GM23338 (cell line): ENCODE measurements at regions not wholly inside any gene's neighbourhood (a gene's known extent, or its start where the extent isn't known, plus 50 kb on each side); places are given as distances from the start of the nearest gene placed in this dataset.

Experiments used
- CREB1 ChIP-seq: fragments of 250-450 bp; sonication (Bioruptor Pico); IDR thresholded peaks from 2 replicates; pipeline ENCODE4 v1.5.0; 2020; ENCODE audit warnings: low read depth, mild to moderate bottlenecking, moderate library complexity
- CTCF ChIP-seq, 2 experiments: fragments of 200-600 bp in 1 of 2; sonication (generic) in 1 of 2; conservative IDR thresholded peaks; 2 replicates each; pipeline versions ENCODE4 v1.5.1 to v1.6.1; 2016 to 2017; ENCODE audit warnings: antibody characterized with exemption in 2 of 2, low read depth in 2 of 2, mild to moderate bottlenecking in 2 of 2, moderate library complexity in 1 of 2
- ETS1 ChIP-seq: IDR thresholded peaks from 2 replicates; pipeline ENCODE4 v1.6.1; 2016; ENCODE audit warnings: antibody characterized with exemption
- EZH2 ChIP-seq: fragments of 200-600 bp; sonication (generic); IDR thresholded peaks from one replicate; pipeline ENCODE4 v1.8.0; 2017; ENCODE audit warnings: antibody characterized with exemption, mild to moderate bottlenecking, low read depth; ENCODE audit not compliant: unreplicated experiment
- EZH2phosphoT487 ChIP-seq: fragments of 200-600 bp; sonication (generic); IDR thresholded peaks from one replicate; pipeline ENCODE4 v1.8.1; 2018; ENCODE audit warnings: antibody characterized with exemption; ENCODE audit not compliant: unreplicated experiment
- JUNB ChIP-seq: IDR thresholded peaks from one replicate; pipeline ENCODE4 v1.6.1; 2016; ENCODE audit warnings: antibody characterized with exemption; ENCODE audit not compliant: unreplicated experiment
- NANOG ChIP-seq: IDR thresholded peaks from 2 replicates; pipeline ENCODE4 v1.6.1; 2016; ENCODE audit warnings: antibody characterized with exemption, borderline replicate concordance
- POLR2AphosphoS5 ChIP-seq: IDR thresholded peaks from 2 replicates; pipeline ENCODE4 v1.6.1; 2016; ENCODE audit warnings: antibody characterized with exemption, low read depth
- REST ChIP-seq: IDR thresholded peaks from one replicate; pipeline ENCODE4 v1.6.1; 2018; ENCODE audit warnings: antibody characterized with exemption; ENCODE audit not compliant: unreplicated experiment
- STAT1 ChIP-seq: IDR thresholded peaks from one replicate; pipeline ENCODE4 v1.6.1; 2016; ENCODE audit warnings: antibody characterized with exemption; ENCODE audit not compliant: unreplicated experiment
- ZNF331 ChIP-seq: fragments of 250-450 bp; sonication (Bioruptor Pico); IDR thresholded peaks from 2 replicates; pipeline ENCODE4 v1.5.0; 2020; ENCODE audit warnings: low read depth, mild to moderate bottlenecking, moderate library complexity
- ZNF462 ChIP-seq: fragments of 250-450 bp; sonication (Bioruptor Pico); IDR thresholded peaks from 2 replicates; pipeline ENCODE4 v1.5.0; 2020; ENCODE audit warnings: mild to moderate bottlenecking, moderate library complexity

GRCh38 chr3:127427156-127427555 is 139.3 kb upstream of the PRR20G start:
- no peak for TF ChIP-seq CTCF (conservative IDR thresholded peaks at IDR 0.05; ENCODE audit: low read depth in 2 of 2)
- no peak for TF ChIP-seq NANOG
- no peak for TF ChIP-seq POLR2AphosphoS5
- TF ChIP-seq EZH2, result no peak
- no peak for TF ChIP-seq REST
- no peak for TF ChIP-seq EZH2phosphoT487
- no peak for TF ChIP-seq JUNB
- no peak for TF ChIP-seq STAT1
- TF ChIP-seq ZNF331, result no peak
- no peak for TF ChIP-seq CREB1 (CRISPR knock-in tag)
- TF ChIP-seq ETS1, result no peak
- TF ChIP-seq ZNF462 (CRISPR knock-in tag), result no peak
